HG02970 (cell line): ENCODE measurements at regions not wholly inside any gene's neighbourhood (a gene's known extent, or its start where the extent isn't known, plus 50 kb on each side); places are given as distances from the start of the nearest gene placed in this dataset.
"Not testable (repeated sequence)": the region's sequence is repeated elsewhere in the genome, so short reads cannot be mapped to it uniquely, and the experiment has no call there.

ENCODE experiments used
- ATAC-seq: cut with Tn5 transposase; IDR thresholded peaks from one replicate; pipeline ENCODE4 v1.9.1; 2021; ENCODE audit warnings: mild to moderate bottlenecking, moderate library complexity, moderate number of reproducible peaks; ENCODE audit not compliant: unreplicated experiment, low FRiP score

DNA sequence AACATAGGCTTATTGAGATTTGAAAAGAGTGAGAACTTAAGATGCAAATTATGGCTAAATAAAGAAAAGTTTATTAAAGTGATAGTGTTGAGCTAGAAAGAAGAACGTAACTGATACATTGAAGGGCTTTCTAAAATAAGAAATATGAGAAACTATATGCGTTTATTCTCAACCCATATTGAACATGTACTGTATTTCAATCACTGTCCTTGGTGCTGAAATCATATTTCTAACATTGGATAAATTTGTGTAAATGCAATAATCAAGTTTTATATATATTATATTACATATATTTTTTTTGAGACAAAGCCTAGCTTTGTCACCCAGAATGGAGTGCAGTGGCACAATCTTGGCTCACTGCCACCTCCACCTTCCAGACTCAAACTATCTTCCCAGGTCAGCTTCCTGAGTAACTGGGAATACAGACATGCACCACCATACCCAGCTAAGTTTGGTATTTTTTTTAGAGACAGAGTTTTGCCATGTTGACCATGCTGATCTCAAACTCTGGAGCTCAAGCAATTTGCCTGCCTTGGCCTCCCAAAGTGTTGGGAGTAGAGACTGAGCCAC lies 1065.8 kb downstream of the REEP3 start:
- no peak for ATAC-seq

DNA sequence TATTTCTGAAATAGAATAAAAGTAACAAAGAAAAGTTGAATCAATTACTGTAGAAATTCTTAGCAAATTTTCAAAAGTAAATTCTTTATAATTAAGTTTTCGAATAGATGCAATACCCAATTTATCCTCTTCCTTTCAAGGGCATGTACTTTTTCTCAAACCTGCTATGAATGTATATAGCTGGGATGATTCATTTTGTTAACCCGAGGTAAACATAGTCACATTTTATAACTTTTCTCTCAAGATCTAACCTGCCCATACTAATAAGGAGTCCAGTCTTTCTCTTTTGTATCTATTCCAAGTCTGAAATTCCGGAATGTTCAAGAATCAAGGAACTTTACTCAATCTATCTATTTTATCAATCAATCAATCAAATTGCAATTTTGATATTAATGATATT lies 1072.9 kb downstream of the REEP3 start:
- no peak for ATAC-seq

DNA sequence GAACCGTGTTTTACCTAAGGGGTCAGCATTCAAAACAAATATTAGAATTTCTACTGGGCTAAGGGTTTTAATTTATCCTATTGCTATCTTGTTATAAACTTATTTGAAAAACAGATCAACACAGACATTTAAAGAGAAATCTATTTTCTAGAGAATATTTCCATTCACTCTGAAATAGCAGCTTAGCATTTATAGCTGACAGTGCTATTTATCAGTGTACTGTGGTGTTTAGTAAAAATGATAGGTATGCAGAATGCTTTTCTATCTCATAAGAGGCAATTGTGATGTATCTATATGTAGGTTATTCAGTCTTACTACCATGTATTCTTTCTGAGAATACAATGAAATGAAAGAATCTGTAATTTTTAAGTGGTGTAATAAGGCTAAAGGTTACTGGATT lies 1077.4 kb downstream of the REEP3 start:
- no peak for ATAC-seq

DNA sequence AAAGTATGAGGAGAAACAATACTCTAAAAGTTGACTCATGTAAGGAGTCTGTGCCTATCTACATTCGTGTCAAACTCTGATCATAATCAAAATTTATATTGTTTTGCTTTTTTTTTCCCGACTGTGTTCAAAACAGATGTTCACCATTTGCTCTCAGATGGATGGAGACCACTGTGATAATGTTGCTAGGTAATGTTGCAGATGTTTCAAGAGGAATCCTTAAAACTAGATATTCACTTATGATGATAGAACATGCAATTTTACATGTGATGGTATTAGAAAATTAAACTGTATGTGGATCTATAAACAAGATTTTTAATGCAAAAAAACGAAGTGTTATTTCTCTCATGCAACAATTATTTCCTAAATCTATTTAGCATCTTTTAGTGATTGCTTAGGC lies 1080.1 kb downstream of the REEP3 start:
- no peak for ATAC-seq

DNA sequence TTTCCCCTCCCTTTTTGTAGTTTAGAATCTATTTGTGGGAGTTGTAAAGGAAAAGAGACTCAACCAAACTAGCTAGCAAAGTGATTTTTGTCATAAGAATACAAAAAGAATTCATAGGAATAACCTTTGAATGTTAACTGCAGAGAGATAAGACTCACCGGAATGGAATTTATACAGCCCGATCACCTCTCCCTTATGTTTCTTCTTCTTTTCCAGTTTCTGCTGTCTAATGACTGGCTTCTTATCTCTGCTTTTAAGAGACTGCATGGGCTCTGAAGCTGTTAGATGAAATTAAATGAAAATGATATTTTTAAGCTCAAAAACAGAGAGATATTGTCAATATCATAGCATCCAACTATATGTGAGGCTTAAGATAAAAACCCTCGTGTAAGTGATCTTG lies 1095.9 kb downstream of the REEP3 start:
- ATAC-seq, result no peak

DNA sequence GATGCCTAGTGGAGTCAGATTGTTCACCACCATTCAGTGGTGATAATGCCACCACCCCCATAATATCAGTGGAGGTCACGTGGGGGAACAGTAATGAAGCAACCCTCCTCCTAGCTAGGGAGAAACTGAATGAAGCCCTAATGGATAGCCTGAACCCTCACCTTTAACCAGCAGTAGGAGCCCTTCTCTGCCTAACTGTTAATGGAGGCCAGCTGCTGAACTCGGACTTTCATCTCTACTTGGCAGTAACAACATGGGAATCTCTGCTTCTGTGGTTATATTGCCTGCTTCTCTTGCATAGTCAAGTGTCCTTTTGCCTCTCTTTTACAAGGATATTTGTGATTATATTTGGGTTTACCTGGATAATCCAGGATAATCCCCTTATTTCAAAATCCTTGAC lies 1097.9 kb downstream of the REEP3 start:
- no peak for ATAC-seq

DNA sequence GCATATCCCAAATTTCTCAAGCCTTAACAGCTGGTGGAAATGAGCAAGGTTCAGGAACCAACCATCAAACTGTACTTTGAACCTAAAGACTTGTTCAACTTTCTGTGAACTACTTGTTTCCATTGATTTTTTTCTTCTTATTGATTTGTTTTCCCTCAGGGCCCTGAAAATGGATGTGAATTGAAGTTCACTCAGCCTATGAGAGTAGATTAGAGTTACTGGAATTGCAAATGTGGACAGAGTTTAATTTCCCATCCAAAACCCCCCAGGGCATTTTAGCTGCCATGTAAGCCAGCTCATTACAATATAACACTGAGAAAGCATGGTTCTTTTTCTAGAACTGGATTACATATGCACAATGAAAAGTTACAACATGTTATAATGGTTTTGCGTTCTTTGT lies 1105.7 kb downstream of the REEP3 start:
- no peak for ATAC-seq

DNA sequence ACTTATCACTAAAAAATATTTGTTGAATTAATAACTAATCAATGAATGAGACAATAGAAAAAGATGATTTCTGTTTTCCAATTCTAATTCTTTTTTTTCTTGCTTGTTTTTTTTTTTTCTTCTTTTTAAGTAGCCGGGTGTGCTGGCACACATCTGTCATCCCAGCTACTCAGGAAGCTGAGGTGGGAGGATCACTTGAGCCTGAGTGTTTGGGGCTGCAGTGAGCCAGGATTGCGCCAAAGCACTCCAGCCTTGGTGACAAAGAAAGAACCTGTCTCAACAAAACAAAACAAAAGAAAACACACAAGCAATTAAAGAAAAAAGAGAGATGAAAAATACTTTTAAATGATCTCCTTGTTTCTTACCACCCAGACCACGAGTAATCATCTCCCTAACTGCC lies 1109.3 kb downstream of the REEP3 start:
- no peak for ATAC-seq

DNA sequence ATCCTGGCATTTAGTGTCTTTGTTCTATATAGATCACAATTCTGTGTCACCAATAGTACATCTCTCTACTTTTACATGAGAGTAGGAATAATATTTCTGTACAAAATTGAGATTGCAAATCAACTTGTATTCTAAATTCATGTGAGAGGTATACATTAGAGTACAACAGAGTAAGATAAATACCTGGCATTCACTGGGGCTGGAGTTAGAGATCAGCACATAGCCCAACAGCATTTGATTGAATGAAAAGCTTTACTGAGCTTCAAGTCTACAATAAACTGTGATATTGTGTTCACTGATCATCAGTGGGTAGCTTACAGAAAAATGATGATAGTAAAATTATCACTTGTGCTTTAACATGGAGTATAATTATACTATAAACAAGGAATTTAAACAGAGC lies 1114.7 kb downstream of the REEP3 start:
- no peak for ATAC-seq

DNA sequence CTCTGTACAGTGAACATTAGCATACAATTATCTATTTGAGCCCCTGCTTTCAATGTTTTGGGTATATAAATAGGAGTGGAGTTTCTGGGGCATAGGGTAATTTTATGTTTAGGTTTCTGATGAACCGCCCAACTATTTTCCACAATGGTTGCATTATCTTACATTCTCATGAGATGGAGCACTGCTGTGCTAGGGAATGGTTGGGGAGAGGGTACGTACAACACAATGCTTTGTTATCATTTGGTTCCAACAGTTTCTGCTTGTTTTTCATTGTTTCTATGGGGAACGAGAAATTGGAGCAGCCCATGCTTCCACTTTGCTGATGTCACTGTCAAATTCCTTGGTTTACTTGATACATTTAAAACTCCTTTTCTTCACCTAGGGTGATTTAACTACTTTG lies 1115.3 kb downstream of the REEP3 start:
- no peak for ATAC-seq

DNA sequence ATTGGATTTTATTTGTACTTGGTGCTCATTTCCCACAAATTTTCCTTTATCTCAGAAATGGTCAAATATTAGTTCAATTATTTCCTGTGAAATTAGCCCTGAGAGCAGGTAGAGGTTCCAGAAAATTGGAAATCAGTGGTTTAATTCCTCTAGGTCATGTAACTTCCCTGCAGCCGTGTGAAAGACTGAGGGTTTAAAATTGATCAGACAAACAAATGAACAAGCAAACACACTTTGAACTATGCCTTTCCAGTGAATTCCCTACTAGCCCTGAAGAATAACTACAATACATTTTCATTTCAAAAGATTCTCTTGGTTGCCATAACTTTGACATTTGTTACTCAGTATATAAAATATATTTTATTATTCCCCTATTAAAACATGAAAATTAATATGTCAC lies 1116.7 kb downstream of the REEP3 start:
- ATAC-seq, result no peak

DNA sequence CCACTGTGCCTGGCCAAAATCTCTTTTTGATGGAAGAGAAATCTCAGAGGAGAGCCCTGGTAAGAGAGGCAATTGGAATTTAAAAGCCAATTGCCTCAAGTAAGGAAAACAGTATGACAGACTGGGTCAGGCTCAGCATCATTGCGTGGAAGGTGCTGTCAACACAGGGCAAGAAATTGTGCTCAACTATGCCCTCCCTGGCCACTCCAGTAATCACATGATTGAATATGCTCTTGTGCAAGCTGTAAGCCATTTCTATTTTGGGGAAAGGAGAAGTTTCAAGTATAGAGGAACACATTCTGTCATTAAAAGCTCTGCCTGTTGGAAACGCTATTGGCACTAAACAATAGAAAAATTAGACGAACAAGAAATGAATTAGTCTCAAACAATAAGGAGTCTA lies 1127.7 kb downstream of the REEP3 start:
- no peak for ATAC-seq

DNA sequence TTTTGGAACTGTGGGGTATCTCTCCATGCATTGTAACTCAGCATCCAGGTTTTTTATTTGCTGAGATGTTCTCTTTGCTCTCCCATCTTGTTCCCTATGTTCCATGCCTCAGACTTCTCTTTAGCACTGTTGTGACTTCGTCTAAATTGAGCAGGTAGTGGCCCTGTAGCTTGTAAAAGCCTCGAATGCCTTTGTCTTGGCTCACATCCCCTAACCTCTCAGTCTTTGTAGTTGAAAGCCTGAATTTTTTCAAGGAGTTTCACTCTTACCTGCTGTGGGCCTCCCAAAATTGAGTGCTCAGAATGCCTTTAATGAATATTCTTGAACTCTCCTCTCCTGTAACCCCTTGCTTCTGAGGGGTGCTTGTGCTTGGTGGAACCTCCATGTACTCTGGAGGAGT lies 1137.3 kb downstream of the REEP3 start:
- ATAC-seq, result no peak

DNA sequence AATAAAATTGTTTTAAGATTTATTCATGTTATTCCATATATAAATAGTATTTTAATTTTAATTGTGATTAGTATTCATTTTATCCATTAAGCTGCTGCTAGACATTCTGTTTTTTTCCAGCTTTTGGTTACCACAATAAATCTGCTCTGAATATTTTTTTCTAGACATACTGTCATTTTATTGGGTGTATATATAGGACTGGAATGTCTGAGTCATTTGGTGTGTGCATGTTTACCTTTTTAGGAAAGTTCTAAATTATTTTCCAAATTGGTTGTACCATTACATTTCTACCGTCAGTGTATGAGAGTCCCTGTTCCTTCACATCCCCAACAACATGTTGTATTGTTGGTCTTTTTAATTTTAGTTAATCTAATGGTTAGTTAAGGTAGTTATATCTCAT lies 1138.1 kb downstream of the REEP3 start:
- no peak for ATAC-seq

DNA sequence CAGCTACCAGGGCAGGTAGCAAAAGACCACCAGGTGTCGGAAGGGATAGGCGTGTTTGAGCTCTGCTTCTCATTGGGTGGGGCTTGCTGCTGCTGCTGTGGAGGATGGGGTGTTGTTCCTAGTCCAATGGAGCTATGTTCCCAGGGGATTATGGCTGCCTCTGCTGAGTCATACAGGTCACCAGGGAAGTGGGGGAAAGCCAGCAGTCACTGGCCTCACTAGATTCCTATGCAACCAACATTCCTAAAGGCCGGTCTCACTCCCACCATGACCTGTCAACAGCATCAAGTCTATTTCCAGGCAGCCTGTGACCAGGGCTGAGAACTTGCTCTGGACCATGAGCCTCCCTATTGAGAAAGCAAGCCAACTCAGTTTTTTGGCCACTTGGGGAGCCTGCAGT lies 1160.8 kb downstream of the REEP3 start:
- no peak for ATAC-seq

DNA sequence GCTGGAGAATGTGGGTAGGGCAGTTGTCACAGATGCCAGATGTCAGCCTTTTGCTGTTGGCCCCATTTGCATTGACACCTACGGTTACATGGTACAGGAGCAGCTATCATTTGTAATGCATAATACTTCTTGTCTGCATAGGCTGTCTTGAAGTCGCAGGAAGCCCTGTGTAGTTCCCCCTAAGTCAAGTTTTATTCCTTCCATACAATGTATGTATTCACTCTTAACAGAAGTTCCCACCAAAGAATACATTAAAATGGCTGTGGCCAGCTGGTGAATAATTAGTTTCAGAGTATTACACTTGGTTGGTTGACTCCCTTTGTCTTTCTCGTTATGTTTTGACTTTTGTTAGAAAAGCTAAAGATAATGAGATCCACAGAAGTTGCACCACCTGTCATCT lies 1169.0 kb downstream of the REEP3 start:
- no peak for ATAC-seq

DNA sequence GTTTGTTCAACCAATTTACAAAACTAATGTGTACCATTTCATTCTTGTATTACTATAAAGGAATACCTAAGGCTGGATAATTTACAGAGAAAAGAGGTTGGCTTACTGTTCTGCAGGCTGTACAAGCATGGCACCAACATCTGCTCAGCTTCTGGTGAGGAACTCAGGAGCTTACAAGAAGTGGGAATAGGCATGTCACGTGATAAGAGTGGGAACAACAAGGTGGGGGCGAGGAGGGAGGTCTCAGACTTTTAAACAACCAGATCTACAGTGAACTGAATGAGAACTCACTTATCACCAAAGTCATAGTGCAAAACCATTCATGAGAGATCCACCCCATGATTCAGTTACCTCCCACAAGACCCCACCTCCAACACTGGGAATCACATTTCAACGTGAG lies 1178.0 kb downstream of the REEP3 start:
- ATAC-seq, result no peak

DNA sequence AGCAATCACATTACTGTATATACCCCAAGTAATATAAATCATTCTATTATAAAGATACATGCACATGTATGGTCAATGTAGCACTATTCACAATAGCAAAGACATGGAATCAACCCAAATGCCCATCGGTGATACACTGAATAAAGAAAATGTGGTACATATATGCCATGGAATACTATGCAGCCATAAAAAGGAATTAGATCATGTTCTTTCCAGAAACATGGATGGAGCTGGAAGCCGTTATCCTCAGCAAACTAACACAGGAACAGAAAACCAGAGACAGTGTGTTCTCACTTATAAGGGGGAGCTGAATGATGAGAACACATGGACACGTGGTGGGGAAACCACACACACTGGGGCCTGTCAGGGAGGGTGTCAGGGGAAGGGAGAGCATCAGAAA lies 1180.9 kb downstream of the REEP3 start:
- not testable (repeated sequence) for ATAC-seq

DNA sequence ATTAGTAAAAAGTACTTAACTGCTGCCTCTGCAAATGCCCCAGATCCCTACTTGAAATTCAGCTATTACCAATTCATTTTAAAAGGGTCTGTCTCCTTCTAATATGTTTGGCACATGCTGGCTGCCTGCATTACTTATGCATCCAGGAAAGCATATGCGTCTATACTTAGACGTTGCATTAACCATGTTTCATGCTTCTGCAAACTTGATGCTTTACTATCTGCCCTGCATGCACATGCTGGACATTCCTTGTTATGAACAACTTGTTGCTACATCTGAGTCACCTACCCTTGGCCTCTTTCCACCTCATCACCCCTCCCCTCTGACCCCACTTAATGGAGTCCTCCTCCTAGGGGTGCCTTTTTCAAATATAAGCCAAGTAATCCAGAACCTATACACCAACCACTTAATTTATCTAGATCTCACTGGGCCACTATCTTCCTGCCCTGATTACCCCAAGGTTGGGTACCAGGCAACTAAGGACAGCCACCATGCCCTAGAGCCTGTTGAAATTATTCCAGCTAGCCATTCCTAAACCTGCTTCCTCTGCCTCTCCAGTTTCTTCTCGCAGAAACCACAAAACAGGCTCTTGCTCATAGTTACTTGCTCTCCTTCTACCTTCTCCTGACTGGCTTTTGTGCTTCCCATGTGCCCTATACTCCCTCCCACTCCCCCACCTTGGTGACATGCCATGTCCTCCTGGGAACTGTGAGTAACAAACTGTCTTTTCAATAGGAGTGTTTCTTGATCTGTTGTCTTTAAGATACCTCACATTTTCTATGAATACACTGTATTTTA lies 1187.9 kb downstream of the REEP3 start:
- ATAC-seq, result no peak

DNA sequence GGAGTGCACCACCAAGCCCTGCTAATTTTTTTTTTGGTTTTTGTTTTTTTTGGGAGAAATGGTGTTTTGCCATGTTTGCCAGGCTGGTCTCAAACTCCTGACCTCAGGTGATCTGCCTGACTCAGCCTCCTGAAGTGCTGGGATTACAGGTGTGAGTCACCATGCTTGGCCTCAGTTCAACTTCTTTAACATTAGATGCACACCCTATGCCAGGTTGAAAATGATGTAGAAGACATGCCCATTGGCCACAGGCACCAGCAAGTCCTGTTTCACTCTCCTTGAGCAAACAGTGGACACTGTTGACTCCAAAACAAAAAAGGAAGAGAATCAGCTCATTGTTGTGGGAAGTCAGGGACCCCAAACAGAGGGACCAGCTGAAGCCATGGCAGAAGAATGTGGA lies 1205.3 kb downstream of the REEP3 start:
- no peak for ATAC-seq

DNA sequence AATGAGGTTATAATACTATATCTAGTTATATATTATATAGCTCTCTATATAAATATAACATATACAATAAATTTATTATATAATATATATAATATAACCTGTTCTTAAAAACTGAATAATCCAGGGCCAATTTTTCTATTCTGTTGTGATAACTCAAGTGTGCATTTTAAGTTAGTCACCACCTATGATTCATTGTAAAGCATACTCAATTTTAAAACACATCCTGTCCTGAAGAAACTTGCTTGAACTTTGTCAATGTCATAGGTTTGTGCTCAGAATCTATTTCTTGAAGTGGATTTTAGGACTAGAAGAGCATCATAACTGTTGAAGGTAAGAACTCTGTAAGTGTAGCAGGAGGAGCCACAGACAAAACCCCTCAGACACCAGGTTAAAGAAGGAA lies 1209.8 kb downstream of the REEP3 start:
- ATAC-seq, result no peak

DNA sequence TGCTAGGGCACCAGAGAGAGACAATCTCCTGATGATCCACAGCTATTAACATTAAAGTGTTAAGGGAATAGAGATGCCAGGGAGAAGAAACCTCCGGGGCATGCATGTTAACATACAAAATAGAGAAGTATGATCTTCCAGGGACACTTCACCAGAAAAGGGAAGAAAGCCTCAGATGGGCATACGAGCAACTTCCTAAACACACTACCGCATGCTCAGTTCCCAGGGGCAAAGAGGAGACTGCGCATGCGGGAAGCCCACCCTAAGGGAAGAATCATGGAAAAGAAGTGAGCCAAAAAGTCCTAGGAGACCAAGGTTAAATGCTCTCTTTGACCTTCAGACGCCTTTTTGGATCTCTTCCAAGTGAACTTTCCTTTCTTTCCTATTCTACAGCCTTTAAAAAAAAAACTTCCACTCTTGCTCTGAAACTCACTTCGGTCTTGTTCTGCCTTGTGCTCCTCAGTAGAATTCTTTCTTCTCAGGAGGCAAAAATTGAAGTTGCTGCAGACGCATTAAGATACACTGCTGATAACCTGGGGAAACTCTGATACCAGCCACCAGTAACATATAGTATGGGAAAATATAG lies 1211.3 kb downstream of the REEP3 start:
- ATAC-seq, result no peak
